ENCODE measurements at regions not wholly inside any gene's neighbourhood (a gene's known extent, or its start where the extent isn't known, plus 50 kb on each side); places are given as distances from the start of the nearest gene placed in this dataset.

GRCh38 chr2:7193457-7193856 lies 276.2 kb downstream of the RNF144A start:
- no peaks in the 10 kb centered on the region for H4K20me1 ChIP-seq (ENCODE audit: insufficient read depth)

GRCh38 chr2:7194950-7195349 lies 277.7 kb downstream of the RNF144A start:
- Histone ChIP-seq H3K27ac (no peak overlapping the region), H3K79me2 (ENCODE audit: insufficient read depth, low read depth) (no peaks in the 10 kb centered on the region), H3K4me1 (ENCODE audit: low read depth, poor library complexity, severe bottlenecking) (no peaks in the 10 kb centered on the region), H3K4me2 (no peak overlapping the region), H4K20me1 (ENCODE audit: insufficient read depth) (no peaks in the 10 kb centered on the region), H3K27me3 (ENCODE audit: insufficient read depth, low read depth) (no peaks in the 10 kb centered on the region), H3K4me3 (IDR thresholded peaks at IDR 0.05; ENCODE audit: insufficient read depth, low read depth, low read length) (no peak overlapping the region), H3K9ac (no peak overlapping the region), H3K36me3 (ENCODE audit: insufficient read depth) (no peaks in the 10 kb centered on the region), H2AFZ (ENCODE audit: low read depth) (no peak overlapping the region)
- no peak for TF ChIP-seq CTCF (conservative IDR thresholded peaks at IDR 0.05; ENCODE audit: low read depth, low read length)

More at GRCh38 chr2:7193457-7193856, 276.2 kb downstream of the RNF144A start:
- no peaks in the 10 kb centered on the region for H3K27me3 ChIP-seq (ENCODE audit: insufficient read depth, low read depth)
- H3K4me2 ChIP-seq: no peak overlapping the region
- H3K79me2 ChIP-seq (ENCODE audit: insufficient read depth, low read depth): no peaks in the 10 kb centered on the region
- no peak for TF ChIP-seq CTCF (conservative IDR thresholded peaks at IDR 0.05; ENCODE audit: low read depth, low read length)
- H3K36me3 ChIP-seq (ENCODE audit: insufficient read depth): no peaks in the 10 kb centered on the region
- no peak overlapping the region for H3K4me3 ChIP-seq (IDR thresholded peaks at IDR 0.05; ENCODE audit: insufficient read depth, low read depth, low read length)
- H3K9ac ChIP-seq: no peak overlapping the region
- no peak overlapping the region for H2AFZ ChIP-seq (ENCODE audit: low read depth)
- H3K4me1 ChIP-seq (ENCODE audit: low read depth, poor library complexity, severe bottlenecking): no peaks in the 10 kb centered on the region
- no peak overlapping the region for H3K27ac ChIP-seq

- no peaks in the 10 kb centered on the region for H3K4me1 ChIP-seq (ENCODE audit: low read depth, poor library complexity, severe bottlenecking)
- H2AFZ ChIP-seq (ENCODE audit: low read depth): no peak overlapping the region
- no peak overlapping the region for H3K4me2 ChIP-seq
- H3K27me3 ChIP-seq (ENCODE audit: insufficient read depth, low read depth): no peaks in the 10 kb centered on the region
- TF ChIP-seq CTCF (conservative IDR thresholded peaks at IDR 0.05; ENCODE audit: low read depth, low read length): no peak
- no peak overlapping the region for H3K4me3 ChIP-seq (IDR thresholded peaks at IDR 0.05; ENCODE audit: insufficient read depth, low read depth, low read length)
- H3K79me2 ChIP-seq (ENCODE audit: insufficient read depth, low read depth): no peaks in the 10 kb centered on the region
- no peaks in the 10 kb centered on the region for H3K36me3 ChIP-seq (ENCODE audit: insufficient read depth)
- H3K27ac ChIP-seq: no peak overlapping the region
- H4K20me1 ChIP-seq (ENCODE audit: insufficient read depth): no peaks in the 10 kb centered on the region
- H3K9ac ChIP-seq: no peak overlapping the region
Measured at GRCh38 chr2:7196883-7197282, 279.7 kb downstream of the RNF144A start.

GRCh38 chr2:7201851-7202250 lies 284.6 kb downstream of the RNF144A start:
- Histone ChIP-seq H3K4me3 (IDR thresholded peaks at IDR 0.05; ENCODE audit: insufficient read depth, low read depth, low read length) (no peak overlapping the region), H3K27ac (no peak overlapping the region), H2AFZ (ENCODE audit: low read depth) (no peak overlapping the region), H3K4me1 (ENCODE audit: low read depth, poor library complexity, severe bottlenecking) (no peaks in the 10 kb centered on the region), H3K79me2 (ENCODE audit: insufficient read depth, low read depth) (no peaks in the 10 kb centered on the region), H3K4me2 (no peak overlapping the region), H3K36me3 (ENCODE audit: insufficient read depth) (no peaks in the 10 kb centered on the region), H4K20me1 (ENCODE audit: insufficient read depth) (no peaks in the 10 kb centered on the region), H3K27me3 (ENCODE audit: insufficient read depth, low read depth) (no peaks in the 10 kb centered on the region), H3K9ac (no peak overlapping the region)
- no peak for TF ChIP-seq CTCF (conservative IDR thresholded peaks at IDR 0.05; ENCODE audit: low read depth, low read length)

All from KMS-11 (cell line).